MM.1S (cell line): ENCODE measurements at regions not wholly inside any gene's neighbourhood (a gene's known extent, or its start where the extent isn't known, plus 50 kb on each side); places are given as distances from the start of the nearest gene placed in this dataset.

Experiments
- DNase-seq: peaks from one replicate; pipeline ENCODE4 v3.0.0-alpha.2; 2015
- H2AFZ ChIP-seq: fragments of 300-600 bp; sonication (generic); 2 replicates; pipeline ENCODE4 v1.6.0; 2016; ENCODE audit warnings: antibody characterized with exemption, low read length
- H3F3A ChIP-seq: fragments of 300-600 bp; sonication (generic); 2 replicates; pipeline ENCODE4 v1.6.1; 2016; ENCODE audit warnings: mild to moderate bottlenecking, antibody characterized with exemption, low read length, moderate library complexity, mixed read lengths; ENCODE audit not compliant: insufficient read depth
- H3K27ac ChIP-seq: fragments of 300-600 bp; sonication (generic); 2 replicates; pipeline ENCODE4 v1.5.1; 2016; ENCODE audit warnings: mild to moderate bottlenecking, low read length
- H3K27me3 ChIP-seq: fragments of 300-600 bp; sonication (generic); replicated peaks from 2 replicates; pipeline ENCODE4 v1.6.0; 2016; ENCODE audit warnings: low read length; ENCODE audit not compliant: insufficient read depth
- H3K36me3 ChIP-seq: fragments of 300-600 bp; sonication (generic); replicated peaks from 2 replicates; pipeline ENCODE4 v1.6.1; 2016; ENCODE audit warnings: mild to moderate bottlenecking, low read length, mixed read lengths; ENCODE audit not compliant: insufficient read depth
- H3K4me1 ChIP-seq: fragments of 300-600 bp; sonication (generic); 2 replicates; pipeline ENCODE4 v1.6.1; 2016; ENCODE audit warnings: low read length, mixed read lengths
- H3K4me2 ChIP-seq: fragments of 300-600 bp; sonication (generic); 2 replicates; pipeline ENCODE4 v1.6.0; 2016; ENCODE audit warnings: low read depth, low read length
- H3K4me3 ChIP-seq: fragments of 300-600 bp; sonication (generic); 2 replicates; pipeline ENCODE4 v1.5.1; 2016; ENCODE audit warnings: low read length, mixed read lengths
- H3K79me2 ChIP-seq: fragments of 300-600 bp; sonication (generic); 2 replicates; pipeline ENCODE4 v1.6.1; 2016; ENCODE audit warnings: mixed run types, low read length, mixed read lengths
- H3K9ac ChIP-seq: fragments of 300-600 bp; sonication (generic); 2 replicates; pipeline ENCODE4 v1.6.1; 2016; ENCODE audit warnings: low read length, mixed read lengths
- H3K9me2 ChIP-seq: fragments of 300-600 bp; sonication (generic); replicated peaks from 2 replicates; pipeline ENCODE4 v1.6.1; 2016; ENCODE audit warnings: mild to moderate bottlenecking, low read length, mixed read lengths; ENCODE audit not compliant: insufficient read depth
- H3K9me3 ChIP-seq: fragments of 300-600 bp; sonication (generic); replicated peaks from 2 replicates; pipeline ENCODE4 v1.6.1; 2016; ENCODE audit warnings: mild to moderate bottlenecking, low read length, mixed read lengths; ENCODE audit not compliant: insufficient read depth
- H4K20me1 ChIP-seq: fragments of 300-600 bp; sonication (generic); 2 replicates; pipeline ENCODE4 v1.6.1; 2016; ENCODE audit warnings: mild to moderate bottlenecking, low read length, moderate library complexity, mixed read lengths; ENCODE audit not compliant: insufficient read depth
- EZH2 ChIP-seq: fragments of 300-600 bp; sonication (generic); optimal IDR thresholded peaks from 2 replicates; pipeline ENCODE3; 2017; ENCODE audit warnings: low read depth, mild to moderate bottlenecking, antibody characterized with exemption, low read length, mixed read lengths
- EZH2phosphoT487 ChIP-seq: fragments of 300-600 bp; sonication (generic); IDR thresholded peaks from 2 replicates; pipeline ENCODE4 v1.6.1; 2018; ENCODE audit warnings: antibody characterized with exemption, low read length
- TF ChIP-seq, protein P1 (sequence below): fragments of 300-600 bp; sonication (generic); IDR thresholded peaks from 2 replicates; pipeline ENCODE4 v1.5.1; 2016; ENCODE audit warnings: antibody characterized with exemption, low read length, mixed read lengths

DNA sequence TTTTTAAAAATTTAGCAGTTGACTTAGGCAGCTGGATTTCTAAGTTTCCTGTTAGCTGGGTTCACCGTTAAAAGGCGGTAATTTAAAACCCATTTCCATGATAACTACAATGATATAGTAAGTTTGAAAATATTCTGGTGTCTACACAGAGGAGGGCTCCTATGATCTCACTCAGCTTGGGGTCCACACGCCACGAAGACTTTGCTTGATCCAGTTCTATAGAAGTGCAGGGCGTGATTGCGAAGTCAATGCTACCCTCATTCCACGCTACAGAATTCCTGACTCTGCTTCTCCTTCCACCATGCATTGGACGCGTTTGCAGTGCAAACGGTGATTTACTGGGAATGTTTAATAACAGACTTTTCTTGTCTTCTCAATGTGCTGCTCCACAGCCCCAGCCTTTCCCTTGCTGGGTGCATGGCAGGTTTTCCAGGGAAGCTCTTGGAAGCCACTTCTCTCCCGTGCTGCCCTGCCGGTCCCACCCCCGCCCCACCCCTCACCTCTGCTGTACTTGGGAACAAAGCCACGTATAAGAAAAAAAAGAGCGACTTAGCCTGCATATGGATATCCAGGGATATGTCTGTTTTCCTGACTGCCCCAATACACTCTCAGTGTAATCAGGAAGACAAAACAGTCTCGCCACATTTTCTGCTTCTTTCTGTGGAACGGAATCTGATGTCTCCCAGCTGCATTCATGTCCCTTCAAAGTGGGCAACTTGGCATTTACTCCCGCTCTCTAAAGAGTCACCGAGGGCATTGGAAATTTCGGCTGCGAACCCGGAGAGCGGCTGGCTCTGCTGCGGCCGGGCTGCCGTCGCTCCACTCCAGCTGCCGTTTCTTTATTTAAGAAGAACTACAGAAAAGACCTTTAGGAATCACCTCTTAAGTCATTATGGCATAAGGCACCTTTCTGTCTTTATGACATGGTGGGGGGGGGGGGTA is 434.4 kb upstream of the MGMT start:
- Histone ChIP-seq H3K9ac (no peak overlapping the region), H3F3A (peaks cover 16% of the 10 kb centered on the region), H3K27me3 (no peaks in the 10 kb centered on the region), H3K79me2 (no peaks in the 10 kb centered on the region), H3K9me3 (no peaks in the 10 kb centered on the region), H2AFZ (no peak overlapping the region), H3K27ac (no peak overlapping the region), H3K36me3 (no peaks in the 10 kb centered on the region), H3K9me2 (no peaks in the 10 kb centered on the region), H3K4me2 (no peak overlapping the region), H3K4me1 (peaks cover 39% of the 10 kb centered on the region), H3K4me3 (no peak overlapping the region), H4K20me1 (no peaks in the 10 kb centered on the region)
- no peak for DNase-seq
- TF ChIP-seq, protein P1, sequence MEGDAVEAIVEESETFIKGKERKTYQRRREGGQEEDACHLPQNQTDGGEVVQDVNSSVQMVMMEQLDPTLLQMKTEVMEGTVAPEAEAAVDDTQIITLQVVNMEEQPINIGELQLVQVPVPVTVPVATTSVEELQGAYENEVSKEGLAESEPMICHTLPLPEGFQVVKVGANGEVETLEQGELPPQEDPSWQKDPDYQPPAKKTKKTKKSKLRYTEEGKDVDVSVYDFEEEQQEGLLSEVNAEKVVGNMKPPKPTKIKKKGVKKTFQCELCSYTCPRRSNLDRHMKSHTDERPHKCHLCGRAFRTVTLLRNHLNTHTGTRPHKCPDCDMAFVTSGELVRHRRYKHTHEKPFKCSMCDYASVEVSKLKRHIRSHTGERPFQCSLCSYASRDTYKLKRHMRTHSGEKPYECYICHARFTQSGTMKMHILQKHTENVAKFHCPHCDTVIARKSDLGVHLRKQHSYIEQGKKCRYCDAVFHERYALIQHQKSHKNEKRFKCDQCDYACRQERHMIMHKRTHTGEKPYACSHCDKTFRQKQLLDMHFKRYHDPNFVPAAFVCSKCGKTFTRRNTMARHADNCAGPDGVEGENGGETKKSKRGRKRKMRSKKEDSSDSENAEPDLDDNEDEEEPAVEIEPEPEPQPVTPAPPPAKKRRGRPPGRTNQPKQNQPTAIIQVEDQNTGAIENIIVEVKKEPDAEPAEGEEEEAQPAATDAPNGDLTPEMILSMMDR, result no peak
- TF ChIP-seq EZH2, result no peak
- TF ChIP-seq EZH2phosphoT487, result no peak

DNA sequence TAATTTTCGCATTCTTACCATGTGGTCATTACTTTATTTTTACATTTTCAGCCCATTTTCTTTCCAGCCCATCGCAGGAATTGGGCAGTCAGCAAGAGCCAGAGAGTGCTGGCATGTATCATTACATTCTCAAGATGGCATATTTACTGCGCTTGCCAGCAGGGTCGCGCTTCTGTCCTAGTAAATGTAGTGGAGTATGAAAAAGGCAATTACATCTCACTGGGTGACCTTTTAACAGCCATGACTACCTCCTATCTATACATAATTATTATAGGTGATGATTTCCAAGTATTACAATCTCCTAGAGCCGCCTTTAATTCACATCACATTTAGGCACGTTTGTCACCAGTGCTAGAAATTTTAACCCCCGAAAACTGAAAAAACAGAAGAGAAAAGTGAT is 433.7 kb upstream of the MGMT start:
- TF ChIP-seq EZH2, result no peak
- TF ChIP-seq, protein P1, result no peak
- no peak for TF ChIP-seq EZH2phosphoT487
- Histone ChIP-seq H3K9ac (no peak overlapping the region), H3K4me1 (peaks cover 36% of the 10 kb centered on the region), H3K4me3 (no peak overlapping the region), H3F3A (peaks cover 9% of the 10 kb centered on the region), H3K79me2 (no peaks in the 10 kb centered on the region), H3K27me3 (no peaks in the 10 kb centered on the region), H3K9me2 (no peaks in the 10 kb centered on the region), H3K4me2 (no peak overlapping the region), H3K36me3 (no peaks in the 10 kb centered on the region), H3K9me3 (no peaks in the 10 kb centered on the region), H2AFZ (no peak overlapping the region), H4K20me1 (no peaks in the 10 kb centered on the region), H3K27ac (no peak overlapping the region)
- DNase-seq, result no peak

DNA sequence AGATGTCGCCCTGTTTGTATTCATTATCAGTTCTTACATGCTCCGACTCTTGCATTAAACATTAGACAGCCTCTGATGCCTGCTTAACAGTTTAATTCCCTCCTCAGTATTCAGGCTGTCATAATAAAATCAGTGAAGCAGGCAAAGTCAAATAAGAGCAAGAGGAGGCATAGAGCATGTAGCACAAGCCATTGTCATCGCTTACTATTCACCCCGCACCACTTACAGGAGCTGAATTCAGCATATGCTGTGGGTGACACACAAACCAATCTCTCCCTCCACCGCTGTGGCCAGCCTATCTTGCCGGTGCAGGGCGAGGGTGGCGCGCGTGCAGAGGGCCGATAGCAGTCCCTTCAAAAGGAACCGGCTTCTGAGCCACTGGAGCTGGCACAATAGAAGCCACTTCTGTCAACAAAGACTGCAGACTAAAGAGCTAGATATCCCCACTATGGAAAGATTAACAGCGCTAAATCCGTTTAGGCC is 433.2 kb upstream of the MGMT start:
- Histone ChIP-seq H3K9me3 (no peaks in the 10 kb centered on the region), H3K9ac (no peak overlapping the region), H4K20me1 (no peaks in the 10 kb centered on the region), H3K79me2 (no peaks in the 10 kb centered on the region), H3K4me2 (no peak overlapping the region), H3K27me3 (no peaks in the 10 kb centered on the region), H3K36me3 (no peaks in the 10 kb centered on the region), H3K4me1 (peaks cover 34% of the 10 kb centered on the region), H3K27ac (no peak overlapping the region), H3K9me2 (no peaks in the 10 kb centered on the region), H3K4me3 (no peak overlapping the region), H3F3A (peaks cover 5% of the 10 kb centered on the region), H2AFZ (no peak overlapping the region)
- no peak for DNase-seq
- TF ChIP-seq EZH2, result no peak
- TF ChIP-seq, protein P1, result no peak
- no peak for TF ChIP-seq EZH2phosphoT487
